ENCODE measurements at regions not wholly inside any gene's neighbourhood (a gene's known extent, or its start where the extent isn't known, plus 50 kb on each side); places are given as distances from the start of the nearest gene placed in this dataset.
"Not testable (repeated sequence)": the region's sequence is repeated elsewhere in the genome, so short reads cannot be mapped to it uniquely, and the experiment has no call there.

GRCh38 chr2:16927398-16927797, 261.8 kb upstream of the CYRIA start:
- Mint-ChIP-seq H3K36me3 (ENCODE audit: insufficient read depth, unreplicated experiment) (no peaks in the 10 kb centered on the region), H3K27me3 (ENCODE audit: unreplicated experiment) (no peaks in the 10 kb centered on the region), H3K27ac (ENCODE audit: unreplicated experiment) (no peak overlapping the region), H3K4me1 (ENCODE audit: low read depth, unreplicated experiment) (no peaks in the 10 kb centered on the region), H3K4me3 (ENCODE audit: low read depth, unreplicated experiment) (no peak overlapping the region), H3K9me3 (ENCODE audit: low read depth, unreplicated experiment) (peaks cover 22% of the 10 kb centered on the region)
- intact Hi-C loops (cut with micrococcal nuclease; ENCODE audit: unreplicated experiment): no loop called here
- BruUV-seq (replicated peaks): no TSS peak
- CTCF ChIA-PET: no interaction called here
- TF ChIP-seq CTCF (IDR thresholded peaks at IDR 0.05; ENCODE audit: unreplicated experiment): no peak
- DNase-seq: no peak

GRCh38 chr2:16925145-16925544, 259.5 kb upstream of the CYRIA start:
- intact Hi-C loops (cut with micrococcal nuclease; ENCODE audit: unreplicated experiment): no loop called here
- no TSS peak for BruUV-seq (replicated peaks)
- Mint-ChIP-seq H3K4me1 (ENCODE audit: low read depth, unreplicated experiment) (no peaks in the 10 kb centered on the region), H3K4me3 (ENCODE audit: low read depth, unreplicated experiment) (no peak overlapping the region), H3K36me3 (ENCODE audit: insufficient read depth, unreplicated experiment) (no peaks in the 10 kb centered on the region), H3K27ac (ENCODE audit: unreplicated experiment) (no peak overlapping the region), H3K9me3 (ENCODE audit: low read depth, unreplicated experiment) (peaks cover 23% of the 10 kb centered on the region), H3K27me3 (ENCODE audit: unreplicated experiment) (no peaks in the 10 kb centered on the region)
- no peak for TF ChIP-seq CTCF (IDR thresholded peaks at IDR 0.05; ENCODE audit: unreplicated experiment)
- no peak for DNase-seq
- CTCF ChIA-PET: no interaction called here

- H3K36me3 Mint-ChIP-seq (ENCODE audit: insufficient read depth, unreplicated experiment); H3K27ac Mint-ChIP-seq (ENCODE audit: unreplicated experiment); H3K4me3 Mint-ChIP-seq (ENCODE audit: low read depth, unreplicated experiment); H3K9me3 Mint-ChIP-seq (ENCODE audit: low read depth, unreplicated experiment); H3K27me3 Mint-ChIP-seq (ENCODE audit: unreplicated experiment); CTCF ChIA-PET; H3K4me1 Mint-ChIP-seq (ENCODE audit: low read depth, unreplicated experiment); DNase-seq; BruUV-seq (replicated peaks); intact Hi-C loops (cut with micrococcal nuclease; ENCODE audit: unreplicated experiment): not testable (repeated sequence)
Measured at GRCh38 chr2:16915341-16915755, 249.7 kb upstream of the CYRIA start.

- no peak for DNase-seq
- Mint-ChIP-seq H3K4me3 (ENCODE audit: low read depth, unreplicated experiment) (no peak overlapping the region), H3K9me3 (ENCODE audit: low read depth, unreplicated experiment) (peaks cover 11% of the 10 kb centered on the region), H3K36me3 (ENCODE audit: insufficient read depth, unreplicated experiment) (no peaks in the 10 kb centered on the region), H3K27me3 (ENCODE audit: unreplicated experiment) (no peaks in the 10 kb centered on the region), H3K27ac (ENCODE audit: unreplicated experiment) (no peak overlapping the region), H3K4me1 (ENCODE audit: low read depth, unreplicated experiment) (no peaks in the 10 kb centered on the region)
- BruUV-seq (replicated peaks): no TSS peak
- no peak for TF ChIP-seq CTCF (IDR thresholded peaks at IDR 0.05; ENCODE audit: unreplicated experiment)
- intact Hi-C loops (cut with micrococcal nuclease; ENCODE audit: unreplicated experiment): no loop called here
- CTCF ChIA-PET: no interaction called here
Measured at GRCh38 chr2:16911746-16912145, 246.1 kb upstream of the CYRIA start.

- no peak for DNase-seq
- H3K9me3 Mint-ChIP-seq (ENCODE audit: low read depth, unreplicated experiment): peaks cover 11% of the 10 kb centered on the region
- H3K36me3 Mint-ChIP-seq (ENCODE audit: insufficient read depth, unreplicated experiment): no peaks in the 10 kb centered on the region
- H3K4me1 Mint-ChIP-seq (ENCODE audit: low read depth, unreplicated experiment): no peaks in the 10 kb centered on the region
- intact Hi-C loops (cut with micrococcal nuclease; ENCODE audit: unreplicated experiment): no loop called here
- no peak overlapping the region for H3K4me3 Mint-ChIP-seq (ENCODE audit: low read depth, unreplicated experiment)
- no TSS peak for BruUV-seq (replicated peaks)
- H3K27ac Mint-ChIP-seq (ENCODE audit: unreplicated experiment): no peak overlapping the region
- TF ChIP-seq CTCF (IDR thresholded peaks at IDR 0.05; ENCODE audit: unreplicated experiment): no peak
- CTCF ChIA-PET: interaction anchor here (0.7 kb wide), 2 partner anchors 9 to 21 kb away, joined by 3 to 7 read pairs; no protein-coding TSS in a partner anchor
- H3K27me3 Mint-ChIP-seq (ENCODE audit: unreplicated experiment): no peaks in the 10 kb centered on the region
Measured at GRCh38 chr2:16908656-16909055, 243.0 kb upstream of the CYRIA start.
